ENCODE measurements at regions not wholly inside any gene's neighbourhood (a gene's known extent, or its start where the extent isn't known, plus 50 kb on each side); places are given as distances from the start of the nearest gene placed in this dataset.

GRCh38 chr14:34120185-34120977, 169.5 kb upstream of the EGLN3 start:
- no peak for DNase-seq

GRCh38 chr14:34119107-34119858, 168.4 kb upstream of the EGLN3 start:
- peak; percentile 23 for DNase-seq

- DNase-seq, result no peak
These were observed 163.1 kb upstream of the EGLN3 start for GRCh38 chr14:34113991-34114390.

- DNase-seq, result no peak
These were observed 162.2 kb upstream of the EGLN3 start for GRCh38 chr14:34113005-34113511.

- no peak for DNase-seq
These were observed 161.1 kb upstream of the EGLN3 start for GRCh38 chr14:34111953-34112352.

GRCh38 chr14:34111505-34111904, 160.6 kb upstream of the EGLN3 start:
- DNase-seq, result no peak

- no peak for DNase-seq
These were observed 159.7 kb upstream of the EGLN3 start for GRCh38 chr14:34110531-34110930.

- DNase-seq, result no peak
These were observed 156.6 kb upstream of the EGLN3 start for GRCh38 chr14:34107441-34107840.

- DNase-seq, result no peak
These were observed 155.4 kb upstream of the EGLN3 start for GRCh38 chr14:34106310-34106709.

GRCh38 chr14:34104489-34105397, 153.9 kb upstream of the EGLN3 start:
- no peak for DNase-seq

- no peak for DNase-seq
These were observed 152.3 kb upstream of the EGLN3 start for GRCh38 chr14:34103176-34103575.

- no peak for DNase-seq
These were observed 148.8 kb upstream of the EGLN3 start for GRCh38 chr14:34099635-34100034.

- no peak for DNase-seq
These were observed 148.1 kb upstream of the EGLN3 start for GRCh38 chr14:34098985-34099349.

- DNase-seq, result peak; percentile 34
These were observed 147.4 kb upstream of the EGLN3 start for GRCh38 chr14:34098045-34098984.

GRCh38 chr14:34097644-34098043, 146.8 kb upstream of the EGLN3 start:
- DNase-seq, result no peak

- DNase-seq, result no peak
These were observed 143.5 kb upstream of the EGLN3 start for GRCh38 chr14:34094384-34094783.

GRCh38 chr14:34093883-34094282, 143.0 kb upstream of the EGLN3 start:
- DNase-seq, result peak; percentile 21

GRCh38 chr14:34090451-34090850, 139.6 kb upstream of the EGLN3 start:
- DNase-seq, result no peak

GRCh38 chr14:34088914-34089313, 138.0 kb upstream of the EGLN3 start:
- no peak for DNase-seq

GRCh38 chr14:34087571-34087970, 136.7 kb upstream of the EGLN3 start:
- no peak for DNase-seq

GRCh38 chr14:34086223-34086757, 135.4 kb upstream of the EGLN3 start:
- DNase-seq, result no peak

GRCh38 chr14:34085695-34086094, 134.8 kb upstream of the EGLN3 start:
- no peak for DNase-seq

Measured in activated CD4-positive, alpha-beta T cell treated with anti-CD3 and anti-CD28 coated beads, Interleukin-2, amount 50 U/mL, for 16 hours (primary cell).